Type B pancreatic cell (in vitro differentiated cells): ENCODE measurements at regions not wholly inside any gene's neighbourhood (a gene's known extent, or its start where the extent isn't known, plus 50 kb on each side); places are given as distances from the start of the nearest gene placed in this dataset.

Source experiments
- DNase-seq: peaks from one replicate; pipeline ENCODE4 v3.0.0; 2021; ENCODE audit warnings: mixed read lengths; ENCODE audit not compliant: unreplicated experiment; ENCODE audit errors: extremely low spot score
- H3K27ac Mint-ChIP-seq: 2 replicates; pipeline ENCODE4 v1.8.0; 2021; ENCODE audit warnings: mild to moderate bottlenecking, mixed read lengths
- H3K27me3 Mint-ChIP-seq: 2 replicates; pipeline ENCODE4 v1.8.0; 2021; ENCODE audit warnings: mixed read lengths
- H3K36me3 Mint-ChIP-seq: 2 replicates; pipeline ENCODE4 v1.8.0; 2021; ENCODE audit warnings: mixed read lengths
- H3K4me1 Mint-ChIP-seq: one replicate; pipeline ENCODE4 v1.8.0; 2021; ENCODE audit warnings: mixed read lengths; ENCODE audit not compliant: unreplicated experiment
- H3K4me3 Mint-ChIP-seq: 2 replicates; pipeline ENCODE4 v1.8.0; 2021; ENCODE audit warnings: mild to moderate bottlenecking, mixed read lengths
- H3K9me3 Mint-ChIP-seq: 2 replicates; pipeline ENCODE4 v1.8.0; 2021; ENCODE audit warnings: mixed read lengths
- TF ChIP-seq, protein P1 (sequence below): fragments of 200-600 bp; sonication (generic); conservative IDR thresholded peaks from 2 replicates; pipeline ENCODE4 v1.5.0; 2021; ENCODE audit warnings: antibody characterized with exemption, mild to moderate bottlenecking

DNA sequence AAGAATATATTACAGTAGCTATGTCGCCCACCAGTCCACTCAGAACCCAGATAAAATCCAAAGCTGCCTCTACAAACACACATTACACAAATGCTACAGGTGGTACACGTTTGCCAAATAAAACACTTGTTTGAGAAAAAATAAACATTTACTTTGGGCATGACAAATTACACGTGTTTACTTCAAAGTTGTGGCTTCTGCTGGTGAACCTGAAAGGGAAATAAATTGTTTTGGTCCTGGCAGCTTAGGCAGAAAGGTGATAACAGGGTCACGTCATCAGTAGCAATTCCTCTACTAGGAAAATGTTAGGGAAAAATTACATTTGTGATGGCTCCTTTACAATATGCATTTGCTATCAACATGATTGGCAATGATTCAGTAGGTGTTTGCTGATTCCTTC, 497.3 kb upstream of the WWC1 start:
- TF ChIP-seq, protein P1, sequence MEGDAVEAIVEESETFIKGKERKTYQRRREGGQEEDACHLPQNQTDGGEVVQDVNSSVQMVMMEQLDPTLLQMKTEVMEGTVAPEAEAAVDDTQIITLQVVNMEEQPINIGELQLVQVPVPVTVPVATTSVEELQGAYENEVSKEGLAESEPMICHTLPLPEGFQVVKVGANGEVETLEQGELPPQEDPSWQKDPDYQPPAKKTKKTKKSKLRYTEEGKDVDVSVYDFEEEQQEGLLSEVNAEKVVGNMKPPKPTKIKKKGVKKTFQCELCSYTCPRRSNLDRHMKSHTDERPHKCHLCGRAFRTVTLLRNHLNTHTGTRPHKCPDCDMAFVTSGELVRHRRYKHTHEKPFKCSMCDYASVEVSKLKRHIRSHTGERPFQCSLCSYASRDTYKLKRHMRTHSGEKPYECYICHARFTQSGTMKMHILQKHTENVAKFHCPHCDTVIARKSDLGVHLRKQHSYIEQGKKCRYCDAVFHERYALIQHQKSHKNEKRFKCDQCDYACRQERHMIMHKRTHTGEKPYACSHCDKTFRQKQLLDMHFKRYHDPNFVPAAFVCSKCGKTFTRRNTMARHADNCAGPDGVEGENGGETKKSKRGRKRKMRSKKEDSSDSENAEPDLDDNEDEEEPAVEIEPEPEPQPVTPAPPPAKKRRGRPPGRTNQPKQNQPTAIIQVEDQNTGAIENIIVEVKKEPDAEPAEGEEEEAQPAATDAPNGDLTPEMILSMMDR = no peak
- no peaks in the 10 kb centered on the region for H3K27me3 Mint-ChIP-seq
- H3K36me3 Mint-ChIP-seq = no peaks in the 10 kb centered on the region
- no peaks in the 10 kb centered on the region for H3K9me3 Mint-ChIP-seq
- H3K27ac Mint-ChIP-seq = no peak overlapping the region
- H3K4me1 Mint-ChIP-seq = peaks cover 14% of the 10 kb centered on the region
- no peak for DNase-seq
- no peak overlapping the region for H3K4me3 Mint-ChIP-seq

GRCh38 chr5:167796672-167797071, 494.8 kb upstream of the WWC1 start:
- no peak for DNase-seq
- H3K4me3 Mint-ChIP-seq = no peak overlapping the region
- H3K36me3 Mint-ChIP-seq = peaks cover 4% of the 10 kb centered on the region
- H3K27ac Mint-ChIP-seq = no peak overlapping the region
- TF ChIP-seq, protein P1 = no peak
- H3K27me3 Mint-ChIP-seq = no peaks in the 10 kb centered on the region
- H3K9me3 Mint-ChIP-seq = peaks cover 6% of the 10 kb centered on the region
- H3K4me1 Mint-ChIP-seq = peaks cover 14% of the 10 kb centered on the region

- H3K27me3 Mint-ChIP-seq = no peaks in the 10 kb centered on the region
- H3K9me3 Mint-ChIP-seq = peaks cover 6% of the 10 kb centered on the region
- TF ChIP-seq, protein P1 = no peak
- peaks cover 4% of the 10 kb centered on the region for H3K36me3 Mint-ChIP-seq
- no peak overlapping the region for H3K4me3 Mint-ChIP-seq
- DNase-seq = no peak
- H3K27ac Mint-ChIP-seq = no peak overlapping the region
- peaks cover 10% of the 10 kb centered on the region for H3K4me1 Mint-ChIP-seq
Observed at GRCh38 chr5:167797933-167798332, 493.5 kb upstream of the WWC1 start.

- DNase-seq = no peak
- H3K4me1 Mint-ChIP-seq = peaks cover 14% of the 10 kb centered on the region
- peaks cover 4% of the 10 kb centered on the region for H3K36me3 Mint-ChIP-seq
- TF ChIP-seq, protein P1 = no peak
- no peak overlapping the region for H3K4me3 Mint-ChIP-seq
- H3K27ac Mint-ChIP-seq = no peak overlapping the region
- H3K27me3 Mint-ChIP-seq = no peaks in the 10 kb centered on the region
- peaks cover 6% of the 10 kb centered on the region for H3K9me3 Mint-ChIP-seq
Observed at GRCh38 chr5:167798448-167798847, 493.0 kb upstream of the WWC1 start.

DNA sequence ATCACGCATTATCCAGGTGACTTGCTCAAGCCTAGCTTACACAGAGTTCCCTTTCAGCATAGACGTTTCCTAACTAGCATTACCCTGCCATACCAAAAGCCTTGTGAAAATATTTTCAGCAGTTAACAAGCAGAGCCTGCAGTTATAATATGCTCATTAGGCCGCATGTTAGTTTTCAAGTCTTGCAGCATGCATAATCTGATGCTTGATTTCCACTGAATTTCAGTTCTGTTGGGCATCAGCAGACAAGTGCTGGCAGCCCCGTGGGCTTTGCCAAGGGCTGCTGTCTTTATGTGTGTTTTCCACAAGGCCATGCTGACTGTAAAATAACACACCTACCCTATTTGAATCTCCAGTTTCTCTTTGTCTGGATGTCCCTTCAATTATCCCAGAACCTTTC, 491.0 kb upstream of the WWC1 start:
- H3K4me3 Mint-ChIP-seq = no peak overlapping the region
- peaks cover 21% of the 10 kb centered on the region for H3K4me1 Mint-ChIP-seq
- no peak for DNase-seq
- H3K36me3 Mint-ChIP-seq = peaks cover 4% of the 10 kb centered on the region
- H3K27ac Mint-ChIP-seq = no peak overlapping the region
- peaks cover 6% of the 10 kb centered on the region for H3K9me3 Mint-ChIP-seq
- no peaks in the 10 kb centered on the region for H3K27me3 Mint-ChIP-seq
- TF ChIP-seq, protein P1 = no peak

GRCh38 chr5:167801999-167802398, 489.4 kb upstream of the WWC1 start:
- Mint-ChIP-seq H3K27me3 (no peaks in the 10 kb centered on the region), H3K4me1 (peaks cover 21% of the 10 kb centered on the region), H3K36me3 (peaks cover 4% of the 10 kb centered on the region), H3K27ac (no peak overlapping the region), H3K9me3 (peaks cover 6% of the 10 kb centered on the region), H3K4me3 (no peak overlapping the region)
- DNase-seq = no peak
- TF ChIP-seq, protein P1 = no peak
